Effector CD4-positive, alpha-beta T cell (primary cell): ENCODE measurements at regions not wholly inside any gene's neighbourhood (a gene's known extent, or its start where the extent isn't known, plus 50 kb on each side); places are given as distances from the start of the nearest gene placed in this dataset.

Experiments used
- DNase-seq: peaks from one replicate; pipeline ENCODE4 v3.0.0-alpha.2; 2020

GRCh38 chr1:98277118-98277517 is 356.3 kb upstream of the DPYD start:
- no peak for DNase-seq

- no peak for DNase-seq
Measured at GRCh38 chr1:98276514-98276913, 355.7 kb upstream of the DPYD start.

- DNase-seq, result no peak
Measured at GRCh38 chr1:98268316-98268715, 347.5 kb upstream of the DPYD start.

- DNase-seq, result no peak
Measured at GRCh38 chr1:98267423-98267822, 346.6 kb upstream of the DPYD start.

GRCh38 chr1:98264727-98265126 is 343.9 kb upstream of the DPYD start:
- no peak for DNase-seq

- no peak for DNase-seq
Measured at GRCh38 chr1:98260839-98261238, 340.0 kb upstream of the DPYD start.

GRCh38 chr1:98260412-98260811 is 339.6 kb upstream of the DPYD start:
- no peak for DNase-seq

GRCh38 chr1:98256700-98257099 is 335.9 kb upstream of the DPYD start:
- DNase-seq, result no peak

- DNase-seq, result no peak
Measured at GRCh38 chr1:98253145-98253544, 332.3 kb upstream of the DPYD start.

- no peak for DNase-seq
Measured at GRCh38 chr1:98251497-98251896, 330.7 kb upstream of the DPYD start.

GRCh38 chr1:98232678-98233077 is 311.8 kb upstream of the DPYD start:
- no peak for DNase-seq

- no peak for DNase-seq
Measured at GRCh38 chr1:98222706-98223105, 301.9 kb upstream of the DPYD start.

- DNase-seq, result no peak
Measured at GRCh38 chr1:98221923-98222322, 301.1 kb upstream of the DPYD start.

GRCh38 chr1:98217601-98218000 is 296.8 kb upstream of the DPYD start:
- DNase-seq, result no peak

GRCh38 chr1:98216304-98216703 is 295.5 kb upstream of the DPYD start:
- DNase-seq, result no peak

GRCh38 chr1:98211271-98211845 is 290.5 kb upstream of the DPYD start:
- DNase-seq, result no peak

- no peak for DNase-seq
Measured at GRCh38 chr1:98210563-98210962, 289.7 kb upstream of the DPYD start.

GRCh38 chr1:98210064-98210463 is 289.2 kb upstream of the DPYD start:
- DNase-seq, result no peak

GRCh38 chr1:98205291-98206017 is 284.6 kb upstream of the DPYD start:
- DNase-seq, result no peak

- DNase-seq, result no peak
Measured at GRCh38 chr1:98203466-98203865, 282.6 kb upstream of the DPYD start.

GRCh38 chr1:98201666-98202081 is 280.8 kb upstream of the DPYD start:
- DNase-seq, result no peak

- DNase-seq, result no peak
Measured at GRCh38 chr1:98197356-98197755, 276.5 kb upstream of the DPYD start.

- DNase-seq, result no peak
Measured at GRCh38 chr1:98196012-98196411, 275.2 kb upstream of the DPYD start.

- no peak for DNase-seq
Measured at GRCh38 chr1:98188774-98189173, 267.9 kb upstream of the DPYD start.

- DNase-seq, result no peak
Measured at GRCh38 chr1:98184856-98185255, 264.0 kb upstream of the DPYD start.
